ENCODE measurements at regions not wholly inside any gene's neighbourhood (a gene's known extent, or its start where the extent isn't known, plus 50 kb on each side); places are given as distances from the start of the nearest gene placed in this dataset.
A peak's percentile ranks its signal among the peaks of the same experiment; 100 is the strongest.

- no peak for DNase-seq
Observed at GRCh38 chr1:228914700-228915099, 179.4 kb downstream of the RHOU start.

- DNase-seq, result no peak
Observed at GRCh38 chr1:228917342-228917741, 182.1 kb downstream of the RHOU start.

DNA sequence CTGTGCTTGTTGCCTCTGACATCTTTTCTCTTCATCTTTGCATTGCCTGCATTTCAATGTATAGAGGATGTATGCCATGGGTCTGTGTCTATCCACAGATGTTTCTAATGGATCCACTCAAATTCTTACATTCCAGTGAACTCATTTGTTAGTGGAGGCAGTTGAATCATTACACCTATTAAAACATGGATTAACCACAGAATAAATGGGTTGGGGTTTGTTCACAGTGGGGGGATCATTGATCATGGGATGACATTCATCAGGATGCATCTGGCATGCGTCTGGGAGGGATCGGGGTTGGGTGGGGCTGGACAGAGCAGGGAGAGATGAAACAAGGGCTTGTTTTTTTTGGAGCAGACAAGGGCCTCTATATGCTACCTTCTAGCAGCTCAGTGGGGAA, 182.5 kb downstream of the RHOU start:
- no peak for DNase-seq

DNA sequence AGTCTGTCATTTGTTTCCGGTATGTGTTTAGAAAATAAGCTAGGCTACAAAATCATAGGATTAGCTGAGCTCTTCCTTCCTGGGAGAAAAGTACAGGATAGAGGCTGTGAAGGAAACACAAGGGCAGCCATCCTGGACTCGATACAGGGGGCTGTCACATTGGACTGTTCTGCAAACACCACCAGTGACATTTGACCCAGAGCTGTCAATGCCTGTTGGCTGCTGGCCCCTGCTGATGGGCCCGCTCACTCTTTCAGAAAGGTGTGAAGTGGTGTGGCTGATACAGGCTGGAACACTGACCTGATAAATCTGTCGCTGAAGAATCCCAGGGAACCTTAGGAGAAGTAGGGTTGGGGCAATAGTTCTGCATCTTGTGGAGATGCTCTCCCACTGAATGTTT, 183.1 kb downstream of the RHOU start:
- no peak for DNase-seq

GRCh38 chr1:228919914-228920313, 184.6 kb downstream of the RHOU start:
- DNase-seq, result no peak

GRCh38 chr1:228920831-228921230, 185.6 kb downstream of the RHOU start:
- DNase-seq, result no peak

- peak in 1 of 58 donors; percentile 18 for DNase-seq
Observed at GRCh38 chr1:228921481-228921880, 186.2 kb downstream of the RHOU start.

DNA sequence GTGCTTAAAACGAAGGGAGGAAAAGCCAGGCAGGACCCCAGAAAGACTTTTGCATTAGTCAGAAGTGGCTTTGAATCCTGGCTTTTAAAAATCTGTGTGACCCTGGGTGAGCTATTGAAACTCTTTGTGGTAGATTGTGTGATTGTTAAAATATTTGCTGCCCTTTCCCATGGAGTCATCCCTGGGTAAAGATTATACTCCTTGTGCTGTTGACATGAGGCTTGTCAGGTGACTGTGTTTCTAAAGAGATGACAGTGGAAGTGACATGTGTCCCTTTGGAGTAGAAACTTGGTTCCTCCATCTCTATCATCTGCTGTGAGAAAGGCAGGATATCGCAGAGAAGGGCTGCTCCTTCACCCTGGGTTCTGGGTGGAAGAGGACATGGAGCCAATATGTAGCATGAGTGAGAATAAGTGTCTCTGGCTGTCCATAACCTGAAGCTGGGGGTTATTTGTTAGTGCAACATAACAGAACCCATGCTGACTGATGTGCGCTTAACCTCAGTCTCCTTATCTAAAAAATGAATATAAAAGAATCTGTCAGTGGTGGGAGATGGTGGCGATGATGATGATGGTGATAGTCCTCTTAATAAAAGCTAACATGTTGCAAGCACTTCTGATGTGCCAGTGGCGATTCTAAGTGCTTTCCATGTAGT, 187.6 kb downstream of the RHOU start:
- no peak for DNase-seq

DNA sequence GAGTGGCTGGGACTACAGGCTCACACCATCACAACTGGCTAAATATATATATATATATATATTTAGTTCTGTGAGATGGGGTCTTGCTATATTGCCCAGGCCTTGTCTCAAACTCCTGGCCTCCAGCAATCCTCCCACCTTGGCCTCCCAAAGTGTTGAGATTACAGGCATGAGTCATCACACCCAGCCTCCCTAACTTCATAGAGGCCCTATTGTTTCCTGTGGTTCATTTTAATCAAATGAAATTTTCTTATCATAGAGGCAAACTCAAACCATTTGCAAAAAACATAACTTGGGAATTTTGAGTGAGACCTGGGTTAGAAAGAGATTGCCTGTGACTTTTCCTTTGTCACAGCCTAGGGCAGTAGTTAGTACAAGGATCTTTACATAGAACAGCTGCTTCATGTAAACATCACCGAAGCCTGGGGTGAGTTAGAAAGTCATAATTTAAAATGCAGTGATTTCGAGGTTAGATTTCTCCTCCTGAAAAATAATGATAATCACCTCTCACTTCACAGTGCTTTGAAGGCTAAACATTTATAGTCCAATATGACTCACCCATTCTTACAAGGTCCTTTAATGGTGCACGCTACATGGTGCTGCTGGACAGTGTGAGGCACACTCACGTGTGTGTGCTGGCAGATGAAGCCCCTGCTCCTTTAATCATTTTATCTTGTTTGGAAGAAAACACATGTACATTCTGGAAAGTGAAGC, 188.9 kb downstream of the RHOU start:
- DNase-seq, result no peak

DNA sequence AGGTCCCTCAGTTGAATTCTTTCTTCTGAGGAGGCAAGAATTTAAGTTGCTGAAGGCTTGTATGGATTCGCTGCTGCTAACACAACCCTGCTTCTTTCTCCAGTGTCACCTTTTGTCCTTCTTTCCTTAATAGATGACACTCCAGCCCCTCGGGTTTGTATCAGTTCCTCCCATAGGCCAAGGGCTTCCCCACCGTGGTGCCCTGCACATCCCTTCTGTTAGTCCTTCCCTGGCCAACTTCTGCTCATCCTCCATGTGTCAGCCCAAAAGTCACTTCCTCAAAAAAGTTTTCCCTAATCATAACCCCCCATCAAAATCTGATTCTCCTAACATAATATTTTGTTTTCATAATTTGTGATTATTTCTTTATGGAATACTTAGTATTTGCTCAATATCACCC, 190.4 kb downstream of the RHOU start:
- no peak for DNase-seq

DNA sequence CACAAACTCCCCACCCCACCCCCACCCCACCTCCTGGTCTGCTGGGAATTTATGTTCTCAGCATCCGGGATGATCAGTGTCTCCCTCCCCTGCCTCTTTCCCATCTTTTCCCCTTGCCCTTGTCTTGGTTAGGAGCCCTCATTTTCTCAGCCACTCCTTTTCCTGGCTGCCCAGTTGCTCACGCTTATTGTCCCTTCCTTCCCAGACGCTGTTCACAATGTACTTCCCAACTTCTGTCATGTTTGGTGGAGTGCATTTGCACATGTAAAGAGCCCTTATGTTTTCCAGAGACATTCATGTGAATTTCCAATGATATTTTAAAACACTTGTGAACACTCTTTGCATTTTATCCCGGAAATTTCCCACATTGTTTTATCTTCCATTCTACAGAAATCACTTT, 192.1 kb downstream of the RHOU start:
- DNase-seq, result no peak

GRCh38 chr1:228927946-228928898, 192.9 kb downstream of the RHOU start:
- no peak for DNase-seq

DNA sequence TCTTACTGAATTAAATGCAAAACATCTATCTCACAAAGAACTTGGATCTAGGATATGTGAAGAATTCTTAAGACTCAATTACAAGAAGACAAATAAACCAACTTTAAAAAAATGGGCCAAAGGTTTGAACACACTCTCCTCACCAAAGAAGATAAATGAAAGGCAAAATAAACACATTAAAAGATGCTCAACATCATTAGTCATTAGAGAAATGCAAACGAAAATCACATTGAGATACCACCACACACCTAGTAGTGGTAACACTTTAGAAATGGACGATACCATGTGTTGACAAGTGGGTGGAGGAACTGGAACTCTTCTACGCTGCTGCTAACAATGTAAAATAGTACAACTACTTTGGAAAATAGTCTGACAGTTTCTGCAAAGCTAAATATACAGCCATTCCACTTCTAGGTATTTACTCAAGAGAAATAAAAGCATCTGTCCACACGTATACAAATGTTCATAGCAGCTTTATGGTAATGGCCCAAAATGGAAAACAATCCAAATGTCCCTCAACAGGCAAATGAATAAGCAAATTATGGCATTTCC, 194.3 kb downstream of the RHOU start:
- DNase-seq, result no peak

DNA sequence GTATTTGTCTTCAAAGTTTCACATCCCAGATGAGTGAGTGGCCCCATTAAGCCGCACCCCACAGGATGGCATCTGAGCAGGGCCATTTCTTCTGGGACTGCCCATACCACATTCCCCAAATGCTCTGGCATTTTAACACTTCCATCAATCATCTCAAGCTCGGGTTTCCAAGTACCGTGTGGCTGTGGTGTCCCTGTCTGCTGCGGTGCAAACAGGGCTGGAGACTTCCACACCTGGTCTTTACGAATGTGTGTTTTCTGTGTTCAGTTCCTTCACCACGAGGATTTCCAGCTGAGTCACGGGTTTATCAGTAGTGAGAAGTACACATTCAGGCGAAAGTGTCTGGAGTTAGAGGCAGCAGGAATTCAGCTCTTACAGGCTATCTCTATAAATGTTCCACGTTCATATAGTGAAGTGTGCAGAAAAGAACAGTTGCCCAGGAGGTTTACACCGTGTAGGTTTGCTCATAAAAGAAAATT, 195.2 kb downstream of the RHOU start:
- DNase-seq, result no peak

- no peak for DNase-seq
Observed at GRCh38 chr1:228933753-228934152, 198.5 kb downstream of the RHOU start.

DNA sequence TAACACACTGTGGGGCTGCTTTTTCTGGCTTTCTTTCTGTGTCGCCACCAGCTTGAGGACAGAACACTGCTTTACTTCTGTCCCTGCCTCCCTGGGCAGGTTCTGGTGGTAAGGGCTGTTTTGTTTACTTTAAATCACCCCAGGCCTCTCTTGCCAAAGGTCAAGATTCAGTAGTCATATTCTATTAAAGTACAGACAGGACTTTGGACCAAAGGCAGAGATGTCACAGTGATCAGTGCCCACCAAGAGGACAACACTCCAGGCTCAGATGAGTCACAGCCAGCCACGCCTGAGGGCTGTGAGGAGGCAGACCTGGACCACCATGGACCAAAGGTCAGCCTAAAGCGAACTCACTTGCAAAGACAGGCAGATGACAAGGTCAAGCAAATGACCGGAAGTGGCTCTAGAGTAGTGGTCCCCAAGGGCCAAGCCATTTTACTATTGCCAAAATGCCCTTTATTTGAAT, 200.0 kb downstream of the RHOU start:
- no peak for DNase-seq

DNA sequence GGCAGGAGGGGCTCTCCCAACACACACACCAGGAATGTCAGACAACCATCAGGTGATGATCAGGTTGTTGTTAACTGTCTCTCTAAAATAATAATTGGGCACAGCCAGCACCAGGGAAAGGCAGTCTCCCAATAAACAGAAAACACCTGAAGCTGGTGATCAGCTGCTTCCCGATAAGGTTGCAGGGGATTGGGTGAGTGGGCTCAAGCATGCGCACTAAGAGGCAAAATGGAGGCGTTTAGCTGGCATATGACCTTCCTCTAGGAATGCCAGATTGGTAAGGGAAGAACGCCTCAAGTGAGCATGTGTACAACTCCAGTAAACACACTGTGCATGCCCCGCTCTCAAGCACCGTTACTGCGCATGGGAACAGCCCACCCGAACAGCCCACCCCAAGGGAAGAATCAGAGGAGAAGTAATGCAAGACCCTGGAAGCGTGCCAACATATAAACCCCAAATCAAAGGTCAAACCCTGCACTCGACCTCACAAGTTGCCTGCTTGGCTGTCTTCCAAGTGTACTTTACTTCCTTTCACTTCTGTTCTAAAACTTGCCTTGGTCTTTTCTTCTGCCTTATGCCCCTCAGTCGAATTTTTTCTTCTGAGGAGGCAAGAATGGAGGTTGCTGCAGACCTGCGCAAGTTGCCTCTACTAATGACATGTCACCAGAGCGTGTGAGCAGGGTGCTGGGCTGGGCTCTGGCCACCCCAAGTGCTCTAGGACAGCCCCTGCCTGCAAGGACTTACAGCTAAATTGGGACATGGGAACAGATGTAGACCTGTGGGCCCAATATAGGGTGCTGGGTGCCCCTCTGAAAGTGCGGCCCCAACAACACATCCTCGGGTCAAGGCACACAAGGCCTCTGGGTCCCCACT, 200.8 kb downstream of the RHOU start:
- DNase-seq, result no peak

GRCh38 chr1:228936881-228937280, 201.6 kb downstream of the RHOU start:
- no peak for DNase-seq

GRCh38 chr1:228937351-228937750, 202.1 kb downstream of the RHOU start:
- no peak for DNase-seq

DNA sequence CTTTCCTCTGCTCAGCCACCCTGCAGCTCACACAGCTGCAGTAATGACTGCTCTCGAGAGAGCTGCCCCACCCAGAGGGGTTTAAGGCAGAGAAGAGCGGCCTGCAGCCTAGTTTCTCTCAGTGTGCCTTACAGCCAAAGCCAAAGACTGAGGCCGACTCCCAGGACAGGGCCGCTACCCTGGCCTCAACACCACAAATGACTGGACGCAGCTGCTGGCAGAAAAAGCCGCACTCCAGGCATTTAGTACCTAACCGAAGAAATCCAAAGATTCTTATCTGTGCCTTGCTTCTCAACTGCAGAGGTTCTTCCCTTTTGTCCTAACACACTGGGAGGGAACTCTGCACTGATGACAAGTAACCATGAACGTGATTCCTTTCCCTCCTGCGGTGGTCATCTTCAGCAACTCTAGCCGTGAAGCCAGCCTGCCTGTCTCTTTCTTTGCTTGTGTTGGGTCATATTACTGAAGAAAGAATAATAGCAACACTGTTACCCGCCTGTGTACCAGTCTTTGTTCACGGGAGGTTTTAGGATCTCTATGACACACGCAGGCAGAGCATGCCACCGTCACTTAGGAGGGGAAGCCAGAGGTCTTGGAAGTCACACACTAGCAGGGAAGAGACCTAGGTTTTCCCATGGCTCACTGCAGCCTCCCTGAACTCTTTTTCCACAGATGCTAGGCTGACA, 202.7 kb downstream of the RHOU start:
- peak in 10 of 58 donors; percentile 5 to 65 (median 45) for DNase-seq

Data from anterior cingulate cortex (tissue), 58 donors.